Hematopoietic multipotent progenitor cell treated with erythropoietin and hydrocortisone succinate and interleukin-3 and kit ligand, for 15 days (in vitro differentiated cells): ENCODE measurements at regions not wholly inside any gene's neighbourhood (a gene's known extent, or its start where the extent isn't known, plus 50 kb on each side); places are given as distances from the start of the nearest gene placed in this dataset.

Source experiments
- DNase-seq: peaks from one replicate; pipeline ENCODE4 v3.0.0-alpha.2; 2015; ENCODE audit warnings: low spot score

GRCh38 chr17:69719474-69720048 lies 305.1 kb downstream of the MAP2K6 start:
- no peak for DNase-seq

GRCh38 chr17:69722518-69722917 lies 308.0 kb downstream of the MAP2K6 start:
- no peak for DNase-seq

- DNase-seq: no peak
Observed at GRCh38 chr17:69723316-69723715, 308.8 kb downstream of the MAP2K6 start.

GRCh38 chr17:69723741-69724140 lies 309.2 kb downstream of the MAP2K6 start:
- DNase-seq: no peak

DNA sequence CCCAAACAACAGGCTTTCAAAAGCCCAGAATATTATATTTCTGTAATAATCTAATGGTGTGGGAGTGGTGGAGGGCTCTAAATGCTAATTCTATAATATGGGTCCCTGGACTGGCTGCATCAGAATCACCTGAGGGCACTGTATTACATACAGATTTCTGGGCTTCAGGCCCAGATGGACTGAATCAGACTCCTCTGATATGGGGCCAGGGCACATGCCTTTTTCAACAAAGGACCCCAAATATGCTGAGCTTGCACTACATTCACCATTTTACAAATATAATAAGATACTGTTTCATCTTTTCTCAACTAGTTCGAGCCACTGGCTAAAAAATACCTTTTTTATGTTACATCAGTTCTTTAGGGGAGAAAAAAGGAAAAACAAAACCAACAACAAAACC lies 309.7 kb downstream of the MAP2K6 start:
- no peak for DNase-seq

- no peak for DNase-seq
Observed at GRCh38 chr17:69725146-69725545, 310.6 kb downstream of the MAP2K6 start.

DNA sequence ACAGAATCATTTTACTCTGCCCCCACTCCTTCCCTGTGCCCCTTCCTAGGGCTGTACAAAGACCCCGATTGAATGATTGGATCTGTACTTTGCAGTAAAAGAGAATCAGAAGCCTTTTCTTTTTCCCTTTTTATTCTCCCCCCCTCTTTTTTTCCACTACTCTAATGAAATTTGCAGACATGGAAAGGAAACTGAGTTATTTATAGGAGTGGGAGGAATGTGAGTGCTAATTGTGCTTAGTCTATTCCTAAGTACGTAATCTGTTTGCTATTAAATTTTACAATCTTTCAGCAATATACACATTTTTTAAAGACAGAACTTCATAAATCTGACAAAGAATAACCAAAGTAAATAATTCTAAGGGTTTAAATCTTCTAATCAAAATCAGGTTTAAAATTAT lies 314.3 kb downstream of the MAP2K6 start:
- no peak for DNase-seq

DNA sequence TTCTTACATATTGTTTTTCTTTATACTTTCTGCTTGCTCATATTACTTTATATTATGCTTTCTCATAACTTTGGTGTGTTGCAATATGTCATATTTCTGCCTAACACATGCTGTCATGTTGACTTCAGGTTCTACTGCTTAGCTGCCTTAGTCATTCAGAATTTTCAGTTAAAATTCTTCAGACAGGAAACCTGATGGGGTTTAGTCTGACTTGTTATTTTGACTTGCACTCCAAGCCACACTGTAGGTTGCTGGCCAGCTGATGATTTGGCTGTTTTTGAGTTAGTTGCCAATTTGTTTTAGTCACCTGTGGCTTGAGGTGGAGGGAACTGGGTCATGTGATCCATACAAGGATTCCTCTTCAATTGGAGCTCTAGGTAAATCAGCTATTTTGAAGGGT lies 315.4 kb downstream of the MAP2K6 start:
- no peak for DNase-seq

DNA sequence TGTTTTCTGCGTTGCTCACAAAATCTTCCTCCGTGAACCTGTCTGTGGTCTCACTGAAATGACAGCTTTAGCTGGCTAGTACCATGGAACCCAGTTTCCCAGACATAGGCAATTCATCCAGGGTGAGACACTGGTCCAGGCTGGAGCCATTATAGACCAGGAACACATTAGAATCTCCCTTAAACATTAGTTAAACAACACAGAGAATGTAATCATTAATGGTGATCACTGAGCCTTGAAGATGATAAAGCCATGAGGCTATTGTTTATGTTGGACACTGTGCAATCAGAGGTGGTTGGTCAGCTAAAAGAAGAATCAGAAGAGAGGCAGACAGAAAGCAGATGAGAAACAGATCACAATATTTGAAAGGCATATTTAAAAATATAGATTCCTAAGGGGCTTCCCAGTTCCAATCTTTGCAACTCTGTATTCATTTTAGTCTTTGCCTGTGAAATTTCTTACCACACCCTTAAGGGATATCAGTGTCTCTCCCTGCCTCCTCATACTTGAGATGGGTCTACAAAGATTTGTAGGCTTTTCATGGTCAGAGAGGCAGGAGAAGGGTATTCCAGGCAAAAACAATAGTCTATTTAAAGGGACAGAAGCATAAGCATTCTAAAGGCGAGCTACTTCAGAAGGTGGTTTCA lies 317.9 kb downstream of the MAP2K6 start:
- DNase-seq: no peak

- DNase-seq: no peak
Observed at GRCh38 chr17:69733171-69734012, 318.9 kb downstream of the MAP2K6 start.

- DNase-seq: no peak
Observed at GRCh38 chr17:69734656-69735055, 320.2 kb downstream of the MAP2K6 start.

GRCh38 chr17:69735285-69735684 lies 320.8 kb downstream of the MAP2K6 start:
- DNase-seq: no peak

GRCh38 chr17:69743091-69743490 lies 328.6 kb downstream of the MAP2K6 start:
- DNase-seq: no peak

DNA sequence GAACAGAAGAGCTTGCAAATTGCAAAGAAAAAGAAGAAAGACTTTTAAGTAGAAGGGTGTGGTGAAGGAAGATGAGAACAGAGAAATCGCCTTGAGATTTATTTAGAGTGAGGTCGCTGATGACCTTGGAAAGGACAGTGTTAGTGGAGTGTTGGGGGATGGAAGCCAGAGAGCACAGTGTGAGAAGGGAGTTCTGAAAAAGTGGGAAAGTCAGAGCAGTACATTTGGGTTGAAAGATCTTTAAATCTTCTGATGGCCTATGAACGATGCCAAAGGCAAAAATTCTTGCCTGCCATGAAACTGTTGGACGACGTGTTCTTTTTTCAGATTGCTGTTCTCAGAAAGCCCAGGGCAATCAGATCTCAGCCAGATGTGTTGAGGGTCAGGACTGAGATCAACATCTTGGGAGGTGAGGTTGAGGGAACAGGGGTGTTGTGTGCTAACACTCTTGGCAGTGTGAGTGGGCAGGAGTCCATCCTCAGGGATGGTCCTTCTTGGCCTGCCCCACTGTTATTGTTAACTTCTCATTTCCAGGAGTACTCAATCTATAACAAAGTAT lies 330.1 kb downstream of the MAP2K6 start:
- DNase-seq: no peak

DNA sequence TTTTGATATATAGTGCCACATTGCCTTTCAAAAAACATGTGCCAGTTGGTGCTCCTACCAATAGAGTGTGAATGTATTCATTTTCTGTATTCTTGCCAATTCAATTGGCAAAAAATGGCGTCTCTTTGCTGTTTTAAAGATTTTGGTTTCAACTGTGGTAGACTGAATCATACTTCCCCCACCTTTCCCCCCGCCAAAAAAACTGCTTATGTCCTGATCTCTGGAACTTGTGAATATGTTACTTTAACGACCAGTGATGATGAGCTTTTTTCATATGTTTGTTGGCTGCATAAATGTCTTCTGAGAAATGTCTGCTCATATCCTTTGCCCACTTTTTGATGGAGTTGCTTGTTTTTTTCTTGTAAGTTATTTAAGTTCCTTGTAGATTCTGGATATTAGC lies 325.1 kb upstream of the KCNJ16 start:
- DNase-seq: no peak

- no peak for DNase-seq
Observed at GRCh38 chr17:69757688-69758430, 317.2 kb upstream of the KCNJ16 start.

- DNase-seq: no peak
Observed at GRCh38 chr17:69760562-69760961, 314.5 kb upstream of the KCNJ16 start.

GRCh38 chr17:69761011-69761410 lies 314.0 kb upstream of the KCNJ16 start:
- DNase-seq: no peak

GRCh38 chr17:69761767-69762321 lies 313.2 kb upstream of the KCNJ16 start:
- no peak for DNase-seq

GRCh38 chr17:69762359-69762758 lies 312.7 kb upstream of the KCNJ16 start:
- DNase-seq: no peak

- no peak for DNase-seq
Observed at GRCh38 chr17:69762766-69763165, 312.3 kb upstream of the KCNJ16 start.

DNA sequence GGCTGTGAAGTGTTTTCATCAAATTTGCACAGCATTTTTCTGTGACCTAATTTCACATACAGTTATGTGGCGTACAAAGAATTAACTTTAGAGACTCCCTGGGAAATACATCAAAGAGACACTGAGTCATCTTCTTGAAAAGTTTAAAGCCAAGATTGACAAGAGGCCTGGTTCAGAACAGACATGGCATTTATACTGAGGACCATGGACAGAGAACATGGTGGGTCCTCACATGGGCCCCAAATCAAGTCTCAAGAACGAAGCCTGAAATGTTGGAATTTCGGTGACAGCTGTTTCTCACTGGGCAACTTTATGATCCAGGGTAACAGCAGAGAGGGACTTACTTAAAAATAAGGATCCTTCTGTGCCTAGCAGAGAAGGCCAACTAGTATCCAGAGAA lies 311.5 kb upstream of the KCNJ16 start:
- no peak for DNase-seq
